Neural cell (in vitro differentiated cells): ENCODE measurements at regions not wholly inside any gene's neighbourhood (a gene's known extent, or its start where the extent isn't known, plus 50 kb on each side); places are given as distances from the start of the nearest gene placed in this dataset.

Experiments used
- H2AFZ ChIP-seq: fragments of 200-600, 300-800 bp; sonication (generic), shearing (Covaris generic); 2 replicates; pipeline ENCODE4 v1.6.0; 2014; ENCODE audit warnings: low read depth, mild to moderate bottlenecking, antibody characterized with exemption, low read length, moderate library complexity
- H3F3A ChIP-seq: fragments of 200-600 bp; shearing (Covaris generic); 2 replicates; pipeline ENCODE4 v1.6.1; 2016; ENCODE audit warnings: mild to moderate bottlenecking, moderate library complexity, mixed read lengths, antibody characterized with exemption, low read length; ENCODE audit not compliant: insufficient read depth, poor library complexity, severe bottlenecking
- H3K27ac ChIP-seq: fragments of 200-600, 300-800 bp; sonication (generic), shearing (Covaris generic); 2 replicates; pipeline ENCODE4 v1.5.1; 2014; ENCODE audit warnings: mild to moderate bottlenecking, low read length, moderate library complexity
- H3K27me3 ChIP-seq: fragments of 300-800, 200-600 bp; sonication (generic), shearing (Covaris generic); 2 replicates; pipeline ENCODE4 v1.6.0; 2014; ENCODE audit warnings: mild to moderate bottlenecking, low read depth, low read length, moderate library complexity; ENCODE audit not compliant: insufficient read depth
- H3K36me3 ChIP-seq: fragments of 300-800, 200-600 bp; sonication (generic), shearing (Covaris generic); 2 replicates; pipeline ENCODE4 v1.5.1; 2014; ENCODE audit warnings: mild to moderate bottlenecking, antibody characterized with exemption, low read length, moderate library complexity; ENCODE audit not compliant: insufficient read depth
- H3K4me2 ChIP-seq: fragments of 300-800, 200-600 bp; sonication (generic), shearing (Covaris generic); 2 replicates; pipeline ENCODE4 v1.6.0; 2014; ENCODE audit warnings: mild to moderate bottlenecking, low read length
- H3K4me3 ChIP-seq: fragments of 300-800, 200-600 bp; sonication (generic), shearing (Covaris generic); 2 replicates; pipeline ENCODE4 v1.5.1; 2014; ENCODE audit warnings: mild to moderate bottlenecking, low read length, moderate library complexity
- H3K79me2 ChIP-seq: fragments of 200-600 bp; shearing (Covaris generic); replicated peaks from 2 replicates; pipeline ENCODE4 v1.6.0; 2014; ENCODE audit warnings: mild to moderate bottlenecking, low read length, moderate library complexity; ENCODE audit not compliant: insufficient read depth
- H3K9ac ChIP-seq: fragments of 300-800, 200-600 bp; sonication (generic), shearing (Covaris generic); 2 replicates; pipeline ENCODE4 v1.6.1; 2016; ENCODE audit warnings: mild to moderate bottlenecking, low read length, mixed read lengths
- H3K9me2 ChIP-seq: fragments of 200-600 bp; shearing (Covaris generic); 2 replicates; pipeline ENCODE4 v1.6.1; 2016; ENCODE audit warnings: mild to moderate bottlenecking, low read length, mixed read lengths; ENCODE audit not compliant: insufficient read depth
- H3K9me3 ChIP-seq: fragments of 200-600, 300-800 bp; sonication (generic), shearing (Covaris generic); 2 replicates; pipeline ENCODE4 v1.6.1; 2016; ENCODE audit warnings: mild to moderate bottlenecking, mixed run types, low read length, moderate library complexity, mixed read lengths
- H4K20me1 ChIP-seq: fragments of 200-600 bp; shearing (Covaris generic); 2 replicates; pipeline ENCODE4 v1.6.1; 2016; ENCODE audit warnings: mild to moderate bottlenecking, mixed run types; ENCODE audit not compliant: insufficient read depth
- EP300 ChIP-seq: fragments of 450-650 bp; conservative IDR thresholded peaks from 2 replicates; pipeline ENCODE4 v1.6.1; 2014; ENCODE audit warnings: antibody characterized with exemption, mild to moderate bottlenecking, moderate library complexity; ENCODE audit not compliant: poor library complexity, severe bottlenecking
- EZH2 ChIP-seq: fragments of 200-600, 300-800 bp; shearing (Covaris generic), sonication (generic); IDR thresholded peaks from 2 replicates; pipeline ENCODE4 v1.6.1; 2014; ENCODE audit warnings: antibody characterized with exemption, low read length, borderline replicate concordance, mild to moderate bottlenecking; ENCODE audit not compliant: insufficient read depth, poor library complexity, severe bottlenecking
- MXI1 ChIP-seq: fragments of 450-650 bp; conservative IDR thresholded peaks from 2 replicates; pipeline ENCODE4 v1.6.1; 2014; ENCODE audit warnings: antibody characterized with exemption, mild to moderate bottlenecking; ENCODE audit not compliant: poor library complexity, severe bottlenecking
- POLR2AphosphoS5 ChIP-seq: IDR thresholded peaks from 2 replicates; pipeline ENCODE4 v1.6.1; 2012
- RAD21 ChIP-seq: fragments of 450-650 bp; conservative IDR thresholded peaks from 2 replicates; pipeline ENCODE4 v1.6.1; 2014; ENCODE audit warnings: antibody characterized with exemption, mild to moderate bottlenecking, moderate library complexity
- SMC3 ChIP-seq: fragments of 450-650 bp; conservative IDR thresholded peaks from 2 replicates; pipeline ENCODE4 v1.6.1; 2014; ENCODE audit warnings: antibody characterized with exemption, mild to moderate bottlenecking, moderate library complexity; ENCODE audit not compliant: poor library complexity
- TAF1 ChIP-seq: IDR thresholded peaks from 2 replicates; pipeline ENCODE4 v1.6.1; 2012; ENCODE audit warnings: low read depth
- TF ChIP-seq, protein P1 (sequence below): IDR thresholded peaks from 2 replicates; pipeline ENCODE4 v1.6.1; 2012; ENCODE audit warnings: borderline replicate concordance
- TF ChIP-seq, protein P2 (sequence below): fragments of 450-650 bp; IDR thresholded peaks from 2 replicates; pipeline ENCODE4 v1.5.1; 2014; ENCODE audit warnings: antibody characterized with exemption, mild to moderate bottlenecking, moderate library complexity; ENCODE audit not compliant: poor library complexity, severe bottlenecking

DNA sequence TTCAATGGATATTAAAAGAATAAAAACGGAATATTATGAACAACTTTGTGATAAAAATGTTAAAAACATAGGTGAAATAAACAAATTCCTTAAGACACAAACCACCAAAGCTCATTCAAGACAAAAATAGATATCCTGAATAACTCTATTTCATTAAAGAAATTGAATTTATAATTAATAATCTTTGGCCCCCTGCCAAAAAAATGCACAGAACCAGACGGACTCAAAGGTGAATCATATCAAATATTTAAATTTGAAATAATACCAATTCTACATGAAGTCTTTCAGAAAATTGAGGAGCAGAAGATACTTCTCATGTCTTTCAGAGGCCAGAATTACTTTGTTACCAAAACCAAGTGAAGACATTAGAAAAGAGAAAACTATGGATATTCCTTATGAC is 128.3 kb upstream of the KLHL29 start:
- Histone ChIP-seq H3K9ac (no peak overlapping the region), H3K4me3 (no peak overlapping the region), H2AFZ (no peak overlapping the region), H3K27ac (no peak overlapping the region), H3K27me3 (no peaks in the 10 kb centered on the region), H3K79me2 (no peaks in the 10 kb centered on the region), H3K4me2 (no peak overlapping the region), H4K20me1 (no peaks in the 10 kb centered on the region), H3K9me2 (no peaks in the 10 kb centered on the region), H3F3A (no peaks in the 10 kb centered on the region), H3K36me3 (no peaks in the 10 kb centered on the region), H3K9me3 (no peaks in the 10 kb centered on the region)
- TF ChIP-seq, protein P1, sequence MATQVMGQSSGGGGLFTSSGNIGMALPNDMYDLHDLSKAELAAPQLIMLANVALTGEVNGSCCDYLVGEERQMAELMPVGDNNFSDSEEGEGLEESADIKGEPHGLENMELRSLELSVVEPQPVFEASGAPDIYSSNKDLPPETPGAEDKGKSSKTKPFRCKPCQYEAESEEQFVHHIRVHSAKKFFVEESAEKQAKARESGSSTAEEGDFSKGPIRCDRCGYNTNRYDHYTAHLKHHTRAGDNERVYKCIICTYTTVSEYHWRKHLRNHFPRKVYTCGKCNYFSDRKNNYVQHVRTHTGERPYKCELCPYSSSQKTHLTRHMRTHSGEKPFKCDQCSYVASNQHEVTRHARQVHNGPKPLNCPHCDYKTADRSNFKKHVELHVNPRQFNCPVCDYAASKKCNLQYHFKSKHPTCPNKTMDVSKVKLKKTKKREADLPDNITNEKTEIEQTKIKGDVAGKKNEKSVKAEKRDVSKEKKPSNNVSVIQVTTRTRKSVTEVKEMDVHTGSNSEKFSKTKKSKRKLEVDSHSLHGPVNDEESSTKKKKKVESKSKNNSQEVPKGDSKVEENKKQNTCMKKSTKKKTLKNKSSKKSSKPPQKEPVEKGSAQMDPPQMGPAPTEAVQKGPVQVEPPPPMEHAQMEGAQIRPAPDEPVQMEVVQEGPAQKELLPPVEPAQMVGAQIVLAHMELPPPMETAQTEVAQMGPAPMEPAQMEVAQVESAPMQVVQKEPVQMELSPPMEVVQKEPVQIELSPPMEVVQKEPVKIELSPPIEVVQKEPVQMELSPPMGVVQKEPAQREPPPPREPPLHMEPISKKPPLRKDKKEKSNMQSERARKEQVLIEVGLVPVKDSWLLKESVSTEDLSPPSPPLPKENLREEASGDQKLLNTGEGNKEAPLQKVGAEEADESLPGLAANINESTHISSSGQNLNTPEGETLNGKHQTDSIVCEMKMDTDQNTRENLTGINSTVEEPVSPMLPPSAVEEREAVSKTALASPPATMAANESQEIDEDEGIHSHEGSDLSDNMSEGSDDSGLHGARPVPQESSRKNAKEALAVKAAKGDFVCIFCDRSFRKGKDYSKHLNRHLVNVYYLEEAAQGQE, result no peak
- TF ChIP-seq SMC3 (no peak), MXI1 (no peak), EP300 (no peak), RAD21 (no peak), TAF1 (no peak), POLR2AphosphoS5 (no peak), EZH2 (no peak)
- TF ChIP-seq, protein P2, sequence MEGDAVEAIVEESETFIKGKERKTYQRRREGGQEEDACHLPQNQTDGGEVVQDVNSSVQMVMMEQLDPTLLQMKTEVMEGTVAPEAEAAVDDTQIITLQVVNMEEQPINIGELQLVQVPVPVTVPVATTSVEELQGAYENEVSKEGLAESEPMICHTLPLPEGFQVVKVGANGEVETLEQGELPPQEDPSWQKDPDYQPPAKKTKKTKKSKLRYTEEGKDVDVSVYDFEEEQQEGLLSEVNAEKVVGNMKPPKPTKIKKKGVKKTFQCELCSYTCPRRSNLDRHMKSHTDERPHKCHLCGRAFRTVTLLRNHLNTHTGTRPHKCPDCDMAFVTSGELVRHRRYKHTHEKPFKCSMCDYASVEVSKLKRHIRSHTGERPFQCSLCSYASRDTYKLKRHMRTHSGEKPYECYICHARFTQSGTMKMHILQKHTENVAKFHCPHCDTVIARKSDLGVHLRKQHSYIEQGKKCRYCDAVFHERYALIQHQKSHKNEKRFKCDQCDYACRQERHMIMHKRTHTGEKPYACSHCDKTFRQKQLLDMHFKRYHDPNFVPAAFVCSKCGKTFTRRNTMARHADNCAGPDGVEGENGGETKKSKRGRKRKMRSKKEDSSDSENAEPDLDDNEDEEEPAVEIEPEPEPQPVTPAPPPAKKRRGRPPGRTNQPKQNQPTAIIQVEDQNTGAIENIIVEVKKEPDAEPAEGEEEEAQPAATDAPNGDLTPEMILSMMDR, result no peak

DNA sequence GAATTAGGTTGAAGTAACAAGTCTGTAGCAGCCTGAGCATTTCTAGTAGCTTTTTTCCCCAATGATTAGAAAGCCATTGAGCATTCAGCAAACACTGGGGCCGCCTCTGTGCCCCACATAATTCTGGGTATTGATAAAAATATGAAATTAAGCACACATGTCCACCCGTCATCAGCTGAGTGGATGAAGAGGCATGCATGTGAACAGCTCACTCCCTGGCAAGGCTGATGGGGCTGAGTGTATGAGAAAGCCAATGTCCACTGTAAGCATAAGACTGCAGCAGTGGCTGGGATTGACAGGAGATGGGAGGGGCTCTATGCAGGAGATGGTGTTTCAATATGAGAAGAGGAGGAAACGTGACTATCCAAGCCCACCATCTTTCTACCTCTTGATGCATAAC is 124.4 kb upstream of the KLHL29 start:
- no peaks in the 10 kb centered on the region for H3K79me2 ChIP-seq
- no peak overlapping the region for H3K4me3 ChIP-seq
- H3K9ac ChIP-seq, result no peak overlapping the region
- no peaks in the 10 kb centered on the region for H3K36me3 ChIP-seq
- no peaks in the 10 kb centered on the region for H3K27me3 ChIP-seq
- no peak overlapping the region for H2AFZ ChIP-seq
- H4K20me1 ChIP-seq, result no peaks in the 10 kb centered on the region
- H3F3A ChIP-seq, result no peaks in the 10 kb centered on the region
- no peaks in the 10 kb centered on the region for H3K9me2 ChIP-seq
- no peaks in the 10 kb centered on the region for H3K9me3 ChIP-seq
- H3K27ac ChIP-seq, result no peak overlapping the region
- TF ChIP-seq MXI1 (no peak), TAF1 (no peak), EP300 (no peak), RAD21 (no peak), POLR2AphosphoS5 (no peak), EZH2 (no peak), SMC3 (no peak)
- TF ChIP-seq, protein P2, result no peak
- TF ChIP-seq, protein P1, result no peak
- no peak overlapping the region for H3K4me2 ChIP-seq
